OCI-LY7 (cell line): ENCODE measurements at regions not wholly inside any gene's neighbourhood (a gene's known extent, or its start where the extent isn't known, plus 50 kb on each side); places are given as distances from the start of the nearest gene placed in this dataset.

Experiments used
- BruUV-seq: library from RNA; stranded (reverse); fragments of 400-500 nt; replicated peaks from 2 replicates; lab custom pipeline; 2021; lab: Mats Ljungman, UMichigan
- CTCF ChIA-PET: fragments of 300-600 bp; sonication (Branson Sonifier 250); formaldehyde crosslinking; loops from one replicate; lab custom pipeline; 2022; ENCODE audit warnings: antibody characterized with exemption; ENCODE audit not compliant: unreplicated experiment; lab: Charles Lee
- POLR2A ChIA-PET: fragments of 300-600 bp; sonication (Branson Sonifier 250); formaldehyde crosslinking; loops from one replicate; lab custom pipeline; 2022; ENCODE audit warnings: antibody characterized with exemption; lab: Charles Lee
- DNase-seq: peaks from one replicate; pipeline ENCODE4 v3.0.0-alpha.2; 2015; ENCODE audit warnings: low spot score
- H2AFZ ChIP-seq: fragments of 200-600 bp; sonication (generic), shearing (Covaris generic); 2 replicates; pipeline ENCODE4 v1.6.1; 2014; ENCODE audit warnings: mild to moderate bottlenecking, antibody characterized with exemption, low read length, moderate library complexity
- H3K27ac ChIP-seq: fragments of 200-600 bp; sonication (generic); 2 replicates; pipeline ENCODE4 v1.5.1; 2014; ENCODE audit warnings: mixed run types, low read depth, mild to moderate bottlenecking, moderate library complexity, low read length, inconsistent platforms; ENCODE audit not compliant: poor library complexity, severe bottlenecking
- H3K36me3 ChIP-seq: fragments of 200-600 bp; sonication (generic); 2 replicates; pipeline ENCODE4 v1.6.1; 2014; ENCODE audit warnings: mild to moderate bottlenecking, antibody characterized with exemption, low read length, moderate library complexity, mixed read lengths; ENCODE audit not compliant: insufficient read depth
- H3K4me1 ChIP-seq: fragments of 200-600 bp; sonication (generic); 2 replicates; pipeline ENCODE4 v1.5.1; 2014; ENCODE audit warnings: mild to moderate bottlenecking, low read length; ENCODE audit not compliant: insufficient read depth, poor library complexity, severe bottlenecking
- H3K4me2 ChIP-seq: fragments of 200-600 bp; sonication (generic); 2 replicates; pipeline ENCODE4 v1.6.1; 2014; ENCODE audit warnings: mild to moderate bottlenecking, low read length
- H3K4me3 ChIP-seq: fragments of 200-600 bp; sonication (generic); 2 replicates; pipeline ENCODE4 v1.5.1; 2014; ENCODE audit warnings: mild to moderate bottlenecking, low read depth, low read length; ENCODE audit not compliant: poor library complexity, severe bottlenecking
- H3K79me2 ChIP-seq: fragments of 200-600 bp; sonication (generic); 2 replicates; pipeline ENCODE4 v1.6.1; 2016; ENCODE audit warnings: low read depth, mild to moderate bottlenecking, low read length, moderate library complexity, mixed read lengths; ENCODE audit not compliant: insufficient read depth
- H3K9me2 ChIP-seq: fragments of 200-600 bp; sonication (generic); 2 replicates; pipeline ENCODE4 v1.6.1; 2016; ENCODE audit warnings: mild to moderate bottlenecking, low read length, mixed read lengths; ENCODE audit not compliant: insufficient read depth
- H3K9me3 ChIP-seq: fragments of 200-600 bp; sonication (generic); 2 replicates; pipeline ENCODE4 v1.6.1; 2014; ENCODE audit warnings: mild to moderate bottlenecking, mixed run types, low read length, mixed read lengths
- H4K20me1 ChIP-seq: fragments of 200-600 bp; sonication (generic); 2 replicates; pipeline ENCODE4 v1.6.1; 2014; ENCODE audit warnings: mild to moderate bottlenecking, antibody characterized with exemption, low read length, moderate library complexity, mixed read lengths; ENCODE audit not compliant: insufficient read depth
- EZH2phosphoT487 ChIP-seq: fragments of 200-600 bp; sonication (generic); IDR thresholded peaks from 2 replicates; pipeline ENCODE4 v1.6.1; 2018; ENCODE audit warnings: low read depth, borderline replicate concordance, mild to moderate bottlenecking, mixed run types, antibody characterized with exemption, low read length, moderate library complexity, mixed read lengths
- intact Hi-C: fragments of 100-400 bp; cut with micrococcal nuclease; formaldehyde crosslinking; loops from one replicate; pipeline ENCODE4 v1.10.0; 2022; ENCODE audit not compliant: unreplicated experiment
- TF ChIP-seq, protein P1 (sequence below): fragments of 200-600 bp; sonication (generic); conservative IDR thresholded peaks from 2 replicates; pipeline ENCODE4 v1.5.1; 2014; ENCODE audit warnings: mild to moderate bottlenecking, antibody characterized with exemption, low read length, moderate library complexity, mixed read lengths

DNA sequence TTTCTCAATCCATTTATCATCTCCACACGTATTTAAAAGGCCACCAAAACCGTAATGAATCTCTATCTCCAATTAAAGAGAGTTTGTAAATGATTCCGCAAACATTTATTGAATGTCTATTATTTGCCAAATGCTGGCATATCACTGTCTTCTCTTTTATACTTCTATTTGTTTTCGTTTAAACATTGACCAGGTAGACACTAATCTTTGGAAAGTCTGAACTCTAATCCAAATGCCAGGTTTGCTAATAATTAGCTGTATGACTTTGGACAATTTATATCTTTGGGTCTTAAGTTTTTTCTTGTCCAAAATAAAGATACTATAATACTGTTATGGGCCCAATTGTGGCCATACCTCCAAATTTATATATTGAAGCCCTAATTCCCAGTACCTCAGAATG lies 299.2 kb upstream of the TBX18 start:
- intact Hi-C loops: no loop called here
- H3K9me3 ChIP-seq: no peaks in the 10 kb centered on the region

DNA sequence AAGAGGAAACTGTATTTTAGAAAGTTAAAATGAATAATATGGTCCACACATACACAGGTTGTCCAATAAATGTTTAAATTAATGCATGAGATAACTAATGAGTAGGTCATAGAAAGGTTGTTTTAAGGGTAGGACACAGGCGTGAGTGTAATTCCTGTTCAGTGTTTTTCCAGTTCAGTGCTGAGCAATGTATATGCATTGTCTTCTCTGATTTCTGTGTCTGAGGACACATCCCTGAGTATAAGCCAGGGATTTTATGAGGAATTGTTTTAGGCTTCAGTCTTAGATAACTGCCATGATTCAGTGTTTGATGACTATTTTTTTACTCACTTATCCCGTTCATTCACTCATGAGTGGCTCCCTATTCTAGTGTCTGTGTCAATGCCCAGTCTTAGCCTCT lies 298.5 kb upstream of the TBX18 start:
- POLR2A ChIA-PET: no interaction called here
- Histone ChIP-seq H3K4me1 (no peaks in the 10 kb centered on the region), H3K4me2 (no peak overlapping the region), H3K27ac (no peak overlapping the region), H3K9me2 (no peaks in the 10 kb centered on the region), H4K20me1 (no peaks in the 10 kb centered on the region), H3K36me3 (no peaks in the 10 kb centered on the region), H3K79me2 (no peaks in the 10 kb centered on the region), H2AFZ (no peak overlapping the region), H3K9me3 (no peaks in the 10 kb centered on the region), H3K4me3 (no peak overlapping the region)
- DNase-seq: no peak
- CTCF ChIA-PET: no interaction called here
- TF ChIP-seq EZH2phosphoT487: no peak
- TF ChIP-seq, protein P1, sequence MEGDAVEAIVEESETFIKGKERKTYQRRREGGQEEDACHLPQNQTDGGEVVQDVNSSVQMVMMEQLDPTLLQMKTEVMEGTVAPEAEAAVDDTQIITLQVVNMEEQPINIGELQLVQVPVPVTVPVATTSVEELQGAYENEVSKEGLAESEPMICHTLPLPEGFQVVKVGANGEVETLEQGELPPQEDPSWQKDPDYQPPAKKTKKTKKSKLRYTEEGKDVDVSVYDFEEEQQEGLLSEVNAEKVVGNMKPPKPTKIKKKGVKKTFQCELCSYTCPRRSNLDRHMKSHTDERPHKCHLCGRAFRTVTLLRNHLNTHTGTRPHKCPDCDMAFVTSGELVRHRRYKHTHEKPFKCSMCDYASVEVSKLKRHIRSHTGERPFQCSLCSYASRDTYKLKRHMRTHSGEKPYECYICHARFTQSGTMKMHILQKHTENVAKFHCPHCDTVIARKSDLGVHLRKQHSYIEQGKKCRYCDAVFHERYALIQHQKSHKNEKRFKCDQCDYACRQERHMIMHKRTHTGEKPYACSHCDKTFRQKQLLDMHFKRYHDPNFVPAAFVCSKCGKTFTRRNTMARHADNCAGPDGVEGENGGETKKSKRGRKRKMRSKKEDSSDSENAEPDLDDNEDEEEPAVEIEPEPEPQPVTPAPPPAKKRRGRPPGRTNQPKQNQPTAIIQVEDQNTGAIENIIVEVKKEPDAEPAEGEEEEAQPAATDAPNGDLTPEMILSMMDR: no peak
- BruUV-seq: no TSS peak
- intact Hi-C loops: no loop called here

More for the DNA sequence above, 299.2 kb upstream of the TBX18 start:
- ChIA-PET POLR2A (no interaction called here), CTCF (no interaction called here)
- no peak overlapping the region for H3K4me3 ChIP-seq
- no peak overlapping the region for H3K4me2 ChIP-seq
- no peak overlapping the region for H2AFZ ChIP-seq
- no peaks in the 10 kb centered on the region for H4K20me1 ChIP-seq
- H3K4me1 ChIP-seq: no peaks in the 10 kb centered on the region
- H3K79me2 ChIP-seq: no peaks in the 10 kb centered on the region
- DNase-seq: no peak
- H3K36me3 ChIP-seq: no peaks in the 10 kb centered on the region
- no peaks in the 10 kb centered on the region for H3K9me2 ChIP-seq
- no TSS peak for BruUV-seq
- no peak overlapping the region for H3K27ac ChIP-seq
- TF ChIP-seq, protein P1: no peak
- TF ChIP-seq EZH2phosphoT487: no peak

DNA sequence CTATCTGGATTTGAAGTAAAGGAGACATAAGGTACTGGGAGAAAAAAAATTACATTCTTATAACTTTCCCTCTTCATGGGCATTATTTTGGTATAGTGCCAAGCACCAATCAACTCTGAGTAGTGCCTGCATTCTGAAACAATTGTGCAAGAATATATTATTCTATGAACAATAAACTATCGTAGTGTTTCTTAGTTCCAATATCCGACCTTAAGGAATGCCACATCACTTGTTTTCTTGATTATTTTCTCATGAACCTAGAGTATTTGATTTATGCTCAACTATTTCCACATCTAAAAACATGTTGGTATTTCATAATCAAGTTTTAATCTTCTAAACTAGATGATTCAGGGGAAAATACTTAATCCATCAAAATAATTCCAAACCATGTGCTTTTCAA lies 294.4 kb upstream of the TBX18 start:
- POLR2A ChIA-PET: no interaction called here
- DNase-seq: no peak
- CTCF ChIA-PET: no interaction called here
- Histone ChIP-seq H3K9me3 (no peaks in the 10 kb centered on the region), H4K20me1 (no peaks in the 10 kb centered on the region), H3K4me1 (no peaks in the 10 kb centered on the region), H3K4me2 (no peak overlapping the region), H3K36me3 (no peaks in the 10 kb centered on the region), H3K27ac (no peak overlapping the region), H2AFZ (no peak overlapping the region), H3K79me2 (no peaks in the 10 kb centered on the region), H3K4me3 (no peak overlapping the region), H3K9me2 (no peaks in the 10 kb centered on the region)
- TF ChIP-seq, protein P1: no peak
- no peak for TF ChIP-seq EZH2phosphoT487
- intact Hi-C loops: no loop called here
- no TSS peak for BruUV-seq
